ENCODE measurements at regions not wholly inside any gene's neighbourhood (a gene's known extent, or its start where the extent isn't known, plus 50 kb on each side); places are given as distances from the start of the nearest gene placed in this dataset.

DNA sequence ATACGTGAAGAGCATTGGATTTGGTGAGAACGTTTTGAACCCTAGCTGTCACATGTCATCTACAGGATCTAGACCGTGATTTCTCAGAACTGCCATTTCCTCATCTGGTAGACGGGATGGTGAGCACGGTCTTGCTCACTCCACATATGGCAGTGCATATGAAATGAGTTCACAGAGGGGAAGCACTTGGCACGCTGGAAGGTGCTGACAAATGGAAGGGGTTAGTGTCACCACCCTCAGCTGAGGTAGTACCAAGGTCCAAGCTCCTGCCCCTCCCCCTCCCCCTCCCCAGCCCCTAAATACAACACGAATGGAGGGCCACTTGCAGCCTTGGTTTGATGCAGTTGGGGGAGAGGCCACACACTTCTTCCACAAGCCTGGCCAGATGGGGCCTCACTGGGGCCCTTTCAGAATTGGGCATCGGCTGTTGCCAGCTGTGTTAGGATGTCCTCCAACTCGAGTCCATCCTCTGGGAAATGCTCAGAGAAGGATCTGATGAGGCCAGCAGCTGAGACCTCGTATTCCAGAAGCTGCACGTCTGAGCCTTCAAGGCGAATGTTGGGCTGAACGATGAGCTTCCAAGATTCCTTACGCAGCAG, 322.4 kb downstream of the ANXA1 start:
- TF ChIP-seq, protein P1, sequence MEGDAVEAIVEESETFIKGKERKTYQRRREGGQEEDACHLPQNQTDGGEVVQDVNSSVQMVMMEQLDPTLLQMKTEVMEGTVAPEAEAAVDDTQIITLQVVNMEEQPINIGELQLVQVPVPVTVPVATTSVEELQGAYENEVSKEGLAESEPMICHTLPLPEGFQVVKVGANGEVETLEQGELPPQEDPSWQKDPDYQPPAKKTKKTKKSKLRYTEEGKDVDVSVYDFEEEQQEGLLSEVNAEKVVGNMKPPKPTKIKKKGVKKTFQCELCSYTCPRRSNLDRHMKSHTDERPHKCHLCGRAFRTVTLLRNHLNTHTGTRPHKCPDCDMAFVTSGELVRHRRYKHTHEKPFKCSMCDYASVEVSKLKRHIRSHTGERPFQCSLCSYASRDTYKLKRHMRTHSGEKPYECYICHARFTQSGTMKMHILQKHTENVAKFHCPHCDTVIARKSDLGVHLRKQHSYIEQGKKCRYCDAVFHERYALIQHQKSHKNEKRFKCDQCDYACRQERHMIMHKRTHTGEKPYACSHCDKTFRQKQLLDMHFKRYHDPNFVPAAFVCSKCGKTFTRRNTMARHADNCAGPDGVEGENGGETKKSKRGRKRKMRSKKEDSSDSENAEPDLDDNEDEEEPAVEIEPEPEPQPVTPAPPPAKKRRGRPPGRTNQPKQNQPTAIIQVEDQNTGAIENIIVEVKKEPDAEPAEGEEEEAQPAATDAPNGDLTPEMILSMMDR (IDR thresholded peaks at IDR 0.05; ENCODE audit: control insufficient read depth, extremely low read depth, insufficient read depth) = no peak
- DNase-seq (ENCODE audit: low read depth) = no peak
- H3K4me3 ChIP-seq (ENCODE audit: low read depth, low read length) = no peak overlapping the region

DNA sequence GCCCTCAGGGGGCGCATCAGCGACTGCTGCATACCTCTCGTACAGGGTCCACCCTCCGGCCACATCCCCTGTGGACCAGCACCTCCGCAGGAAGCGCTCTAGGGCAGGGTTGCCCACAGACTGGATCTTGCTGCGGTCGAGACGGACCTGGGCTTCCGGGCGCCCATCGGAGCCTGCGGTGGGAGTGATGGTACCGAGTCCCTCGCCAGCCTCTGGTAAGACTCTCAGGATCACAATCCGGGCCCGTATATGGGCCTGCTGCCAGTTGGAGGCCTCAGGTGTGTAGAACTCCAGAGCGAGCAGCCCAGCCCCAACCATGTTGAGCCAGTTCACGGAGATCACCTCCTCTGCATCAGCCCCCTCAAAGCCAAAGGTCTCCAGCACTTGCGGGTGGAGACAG, 323.0 kb downstream of the ANXA1 start:
- H3K4me3 ChIP-seq (ENCODE audit: low read depth, low read length) = no peak overlapping the region
- DNase-seq (ENCODE audit: low read depth) = no peak
- TF ChIP-seq, protein P1 (IDR thresholded peaks at IDR 0.05; ENCODE audit: control insufficient read depth, extremely low read depth, insufficient read depth) = no peak

DNA sequence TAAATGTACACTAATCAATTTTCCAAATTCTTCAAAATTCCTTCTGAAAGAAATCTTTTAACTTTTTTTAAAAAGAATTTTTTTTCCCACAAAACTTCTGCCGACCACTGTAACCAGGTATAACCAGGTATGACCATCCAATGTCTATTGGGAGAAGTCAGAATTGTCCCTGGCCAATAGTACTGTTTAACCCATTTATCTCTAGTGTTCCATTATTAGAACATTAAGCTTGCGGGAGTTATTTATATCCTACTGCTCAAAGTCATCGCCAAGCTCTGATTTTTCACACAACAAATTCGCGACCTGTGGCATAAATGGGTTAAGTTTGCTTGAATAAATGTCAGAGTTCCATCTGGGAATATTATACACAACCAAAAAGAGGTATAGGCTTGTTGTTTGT, 343.2 kb downstream of the ANXA1 start:
- H3K4me3 ChIP-seq (ENCODE audit: low read depth, low read length) = no peak overlapping the region
- TF ChIP-seq, protein P1 (IDR thresholded peaks at IDR 0.05; ENCODE audit: control insufficient read depth, extremely low read depth, insufficient read depth) = no peak
- no peak for DNase-seq (ENCODE audit: low read depth)

DNA sequence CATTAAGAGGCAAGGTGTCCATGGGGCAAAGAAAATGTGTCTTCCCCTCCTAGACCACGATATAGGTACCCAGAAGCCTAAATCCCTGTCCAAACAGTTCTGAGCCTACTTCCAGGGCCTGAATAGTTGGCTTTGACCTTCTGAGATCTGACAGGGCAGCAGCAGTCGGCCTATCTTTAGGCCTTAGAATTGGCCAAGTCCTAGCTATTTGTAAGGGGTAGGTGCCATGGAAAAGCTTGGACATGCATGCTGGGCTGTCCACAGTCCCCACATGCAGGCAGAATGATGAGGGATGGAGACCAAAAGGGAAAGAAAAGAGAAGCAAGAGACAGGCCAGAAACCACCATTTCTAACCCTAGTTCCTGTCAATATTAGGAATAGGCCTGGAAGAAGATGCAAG, 346.1 kb downstream of the ANXA1 start:
- TF ChIP-seq, protein P1 (IDR thresholded peaks at IDR 0.05; ENCODE audit: control insufficient read depth, extremely low read depth, insufficient read depth) = no peak
- no peak overlapping the region for H3K4me3 ChIP-seq (ENCODE audit: low read depth, low read length)
- DNase-seq (ENCODE audit: low read depth) = no peak

DNA sequence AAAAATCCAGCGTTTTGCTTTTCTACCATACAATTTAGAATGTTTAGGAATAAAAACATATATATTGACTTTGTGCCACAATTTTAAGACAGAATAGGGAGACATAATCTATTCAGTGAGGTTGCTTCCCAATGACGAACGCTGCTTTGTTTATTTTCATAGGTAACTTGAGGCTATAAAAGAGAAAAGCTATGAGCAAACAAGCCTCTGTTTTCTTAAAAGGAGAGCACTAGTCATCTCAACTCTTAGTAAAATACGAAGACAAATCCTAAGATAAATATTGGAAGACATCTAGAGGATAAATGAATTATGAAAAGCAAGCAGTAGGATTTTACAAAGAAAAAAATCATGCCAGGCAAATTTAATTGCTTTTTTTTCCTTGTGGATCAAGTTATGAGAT, 363.6 kb downstream of the ANXA1 start:
- TF ChIP-seq, protein P1 (IDR thresholded peaks at IDR 0.05; ENCODE audit: control insufficient read depth, extremely low read depth, insufficient read depth) = no peak
- peak; percentile 86 for DNase-seq (ENCODE audit: low read depth)
- H3K4me3 ChIP-seq (ENCODE audit: low read depth, low read length) = peak overlapping the region; percentile 34; the same call in 1 of the 2 replicates

DNA sequence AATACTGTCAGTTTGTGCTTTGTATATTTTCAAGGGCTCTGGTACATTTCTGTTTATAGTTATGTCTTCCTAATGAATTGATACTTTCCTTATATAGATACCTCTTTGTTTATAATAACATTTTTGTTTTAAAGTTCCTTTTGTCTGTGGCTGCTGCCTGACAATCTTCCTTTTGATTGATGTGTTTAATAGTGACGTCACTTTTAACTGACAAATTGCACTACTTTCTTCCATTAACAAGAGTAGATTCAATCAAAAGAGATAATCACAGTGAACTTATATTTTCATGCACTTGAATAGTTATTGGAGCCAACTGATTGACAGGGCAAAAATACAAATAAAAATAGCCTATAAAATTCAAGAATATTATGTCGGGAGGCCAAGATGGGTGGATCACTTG, 371.7 kb downstream of the ANXA1 start:
- no peak for DNase-seq (ENCODE audit: low read depth)
- TF ChIP-seq, protein P1 (IDR thresholded peaks at IDR 0.05; ENCODE audit: control insufficient read depth, extremely low read depth, insufficient read depth) = no peak

DNA sequence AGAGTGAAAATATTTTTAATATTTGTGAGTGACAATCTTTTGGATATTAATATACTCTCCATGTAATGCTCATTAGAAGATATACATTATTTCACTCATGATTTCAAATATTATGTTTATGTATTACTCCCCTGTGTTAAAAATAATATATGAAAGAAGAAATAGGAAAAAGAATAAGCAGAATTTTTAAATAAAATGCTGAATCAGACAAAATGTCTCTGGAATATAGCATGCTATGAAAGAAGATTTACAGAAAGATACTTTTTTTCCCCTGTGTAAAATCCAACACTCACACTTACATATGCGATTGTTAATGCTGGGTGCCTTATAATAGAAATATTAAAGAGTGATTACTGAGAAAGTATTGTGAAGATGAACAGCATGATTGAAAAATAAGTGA, 373.7 kb downstream of the ANXA1 start:
- TF ChIP-seq, protein P1 (IDR thresholded peaks at IDR 0.05; ENCODE audit: control insufficient read depth, extremely low read depth, insufficient read depth) = no peak
- no peak for DNase-seq (ENCODE audit: low read depth)
- H3K4me3 ChIP-seq (ENCODE audit: low read depth, low read length) = no peak overlapping the region

More for the DNA sequence above, 371.7 kb downstream of the ANXA1 start:
- H3K4me3 ChIP-seq (ENCODE audit: low read depth, low read length) = no peak overlapping the region

All from LNCaP clone FGC (cell line).